ENCODE measurements at regions not wholly inside any gene's neighbourhood (a gene's known extent, or its start where the extent isn't known, plus 50 kb on each side); places are given as distances from the start of the nearest gene placed in this dataset.

DNA sequence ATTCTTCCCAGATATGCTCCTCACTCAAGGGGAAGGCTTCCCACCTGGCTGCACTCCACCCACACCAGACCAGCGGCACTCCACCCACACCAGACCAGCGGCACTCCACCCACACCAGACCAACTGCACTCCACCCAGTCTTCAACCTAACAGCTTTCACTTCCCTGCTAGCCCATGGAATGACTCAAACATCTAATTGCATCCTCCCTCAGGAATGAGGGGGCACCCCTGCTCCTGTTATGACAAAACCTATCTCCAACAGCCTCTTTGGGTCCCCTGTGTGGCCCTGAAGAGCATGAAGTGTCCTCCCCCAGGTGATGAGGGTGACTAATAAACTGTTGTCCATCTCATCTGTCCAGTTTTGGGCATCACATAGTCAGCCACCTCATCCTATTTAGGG, 556.6 kb upstream of the TUSC1 start:
- ChIA-PET POLR2A (no interaction called here), CTCF (no interaction called here)
- H3K9me3 ChIP-seq: no peaks in the 10 kb centered on the region
- H3K27me3 ChIP-seq (ENCODE audit: insufficient read depth): no peaks in the 10 kb centered on the region
- H3K4me1 ChIP-seq (ENCODE audit: control insufficient read depth in 1 of 2, insufficient read depth in 2 of 2, low read depth in 1 of 2, low read length in 1 of 2): no peaks in the 10 kb centered on the region; a peak in 1 of 4 replicates
- TF ChIP-seq SIN3A (IDR thresholded peaks at IDR 0.05; ENCODE audit: borderline replicate concordance, low read depth, low read length): no peak
- no peak for TF ChIP-seq RCOR1 (IDR thresholded peaks at IDR 0.05; ENCODE audit: low read length)
- no peak for DNase-seq
- no peaks in the 10 kb centered on the region for H3K36me3 ChIP-seq (replicated peaks in 1 of 2; ENCODE audit: control insufficient read depth in 1 of 2, insufficient read depth in 2 of 2, low read length in 1 of 2)
- 71% methylated on average over 2 of the region's 2 CpGs for WGBS (ENCODE audit: low lambda C conversion rate)
- no peak overlapping the region for H3K4me3 ChIP-seq (ENCODE audit: low read depth in 2 of 2, low read length in 1 of 2)
- no peak overlapping the region for H3K4me2 ChIP-seq
- no peak overlapping the region for H2AFZ ChIP-seq (ENCODE audit: low read depth)
- no peaks in the 10 kb centered on the region for H3K79me2 ChIP-seq (ENCODE audit: insufficient read depth)
- no peaks in the 10 kb centered on the region for H4K20me1 ChIP-seq (ENCODE audit: insufficient read depth)
- no peaks in the 10 kb centered on the region for H3F3A ChIP-seq (replicated peaks; ENCODE audit: insufficient read depth)
- H3K9me2 ChIP-seq: no peaks in the 10 kb centered on the region
- H3K27ac ChIP-seq (ENCODE audit: low read depth in 2 of 2, low read length in 1 of 2): no peak overlapping the region
- no peak overlapping the region for H3K9ac ChIP-seq

DNA sequence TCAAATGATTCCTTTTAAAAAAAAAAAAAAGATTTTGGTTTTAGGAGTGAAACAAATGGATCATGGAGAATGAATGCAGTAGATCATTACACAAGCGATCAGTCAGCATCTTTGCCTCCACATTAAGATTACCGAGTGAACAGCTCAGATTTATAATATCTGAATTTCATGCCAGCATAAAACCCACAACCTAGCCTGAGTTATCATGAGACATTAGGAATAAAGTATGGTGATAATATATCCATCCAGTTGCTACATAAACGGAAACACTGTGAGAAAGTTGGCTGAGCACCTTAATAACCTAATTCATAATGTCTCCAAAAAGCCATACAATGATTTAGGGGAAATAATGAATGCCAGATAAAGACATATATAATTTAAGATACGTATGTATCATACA, 553.1 kb upstream of the TUSC1 start:
- POLR2A ChIA-PET: no interaction called here
- H3K4me2 ChIP-seq: no peak overlapping the region
- no peak overlapping the region for H3K4me3 ChIP-seq (ENCODE audit: low read depth in 2 of 2, low read length in 1 of 2)
- no peak for TF ChIP-seq YY1 (IDR thresholded peaks at IDR 0.05; ENCODE audit: low read depth)
- TF ChIP-seq, protein P1, sequence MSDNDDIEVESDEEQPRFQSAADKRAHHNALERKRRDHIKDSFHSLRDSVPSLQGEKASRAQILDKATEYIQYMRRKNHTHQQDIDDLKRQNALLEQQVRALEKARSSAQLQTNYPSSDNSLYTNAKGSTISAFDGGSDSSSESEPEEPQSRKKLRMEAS (IDR thresholded peaks at IDR 0.05; ENCODE audit: low read depth): no peak
- TF ChIP-seq, protein P2, sequence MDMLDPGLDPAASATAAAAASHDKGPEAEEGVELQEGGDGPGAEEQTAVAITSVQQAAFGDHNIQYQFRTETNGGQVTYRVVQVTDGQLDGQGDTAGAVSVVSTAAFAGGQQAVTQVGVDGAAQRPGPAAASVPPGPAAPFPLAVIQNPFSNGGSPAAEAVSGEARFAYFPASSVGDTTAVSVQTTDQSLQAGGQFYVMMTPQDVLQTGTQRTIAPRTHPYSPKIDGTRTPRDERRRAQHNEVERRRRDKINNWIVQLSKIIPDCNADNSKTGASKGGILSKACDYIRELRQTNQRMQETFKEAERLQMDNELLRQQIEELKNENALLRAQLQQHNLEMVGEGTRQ (IDR thresholded peaks at IDR 0.05; ENCODE audit: borderline replicate concordance, low read depth, low read length): no peak
- TF ChIP-seq, protein P3, sequence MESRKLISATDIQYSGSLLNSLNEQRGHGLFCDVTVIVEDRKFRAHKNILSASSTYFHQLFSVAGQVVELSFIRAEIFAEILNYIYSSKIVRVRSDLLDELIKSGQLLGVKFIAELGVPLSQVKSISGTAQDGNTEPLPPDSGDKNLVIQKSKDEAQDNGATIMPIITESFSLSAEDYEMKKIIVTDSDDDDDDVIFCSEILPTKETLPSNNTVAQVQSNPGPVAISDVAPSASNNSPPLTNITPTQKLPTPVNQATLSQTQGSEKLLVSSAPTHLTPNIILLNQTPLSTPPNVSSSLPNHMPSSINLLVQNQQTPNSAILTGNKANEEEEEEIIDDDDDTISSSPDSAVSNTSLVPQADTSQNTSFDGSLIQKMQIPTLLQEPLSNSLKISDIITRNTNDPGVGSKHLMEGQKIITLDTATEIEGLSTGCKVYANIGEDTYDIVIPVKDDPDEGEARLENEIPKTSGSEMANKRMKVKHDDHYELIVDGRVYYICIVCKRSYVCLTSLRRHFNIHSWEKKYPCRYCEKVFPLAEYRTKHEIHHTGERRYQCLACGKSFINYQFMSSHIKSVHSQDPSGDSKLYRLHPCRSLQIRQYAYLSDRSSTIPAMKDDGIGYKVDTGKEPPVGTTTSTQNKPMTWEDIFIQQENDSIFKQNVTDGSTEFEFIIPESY (IDR thresholded peaks at IDR 0.05; ENCODE audit: borderline replicate concordance, low read depth): no peak
- no peak for TF ChIP-seq SMC3 (IDR thresholded peaks at IDR 0.05; ENCODE audit: low read depth, low read length)
- no peak for TF ChIP-seq JUND (IDR thresholded peaks at IDR 0.05)
- TF ChIP-seq, protein P4, sequence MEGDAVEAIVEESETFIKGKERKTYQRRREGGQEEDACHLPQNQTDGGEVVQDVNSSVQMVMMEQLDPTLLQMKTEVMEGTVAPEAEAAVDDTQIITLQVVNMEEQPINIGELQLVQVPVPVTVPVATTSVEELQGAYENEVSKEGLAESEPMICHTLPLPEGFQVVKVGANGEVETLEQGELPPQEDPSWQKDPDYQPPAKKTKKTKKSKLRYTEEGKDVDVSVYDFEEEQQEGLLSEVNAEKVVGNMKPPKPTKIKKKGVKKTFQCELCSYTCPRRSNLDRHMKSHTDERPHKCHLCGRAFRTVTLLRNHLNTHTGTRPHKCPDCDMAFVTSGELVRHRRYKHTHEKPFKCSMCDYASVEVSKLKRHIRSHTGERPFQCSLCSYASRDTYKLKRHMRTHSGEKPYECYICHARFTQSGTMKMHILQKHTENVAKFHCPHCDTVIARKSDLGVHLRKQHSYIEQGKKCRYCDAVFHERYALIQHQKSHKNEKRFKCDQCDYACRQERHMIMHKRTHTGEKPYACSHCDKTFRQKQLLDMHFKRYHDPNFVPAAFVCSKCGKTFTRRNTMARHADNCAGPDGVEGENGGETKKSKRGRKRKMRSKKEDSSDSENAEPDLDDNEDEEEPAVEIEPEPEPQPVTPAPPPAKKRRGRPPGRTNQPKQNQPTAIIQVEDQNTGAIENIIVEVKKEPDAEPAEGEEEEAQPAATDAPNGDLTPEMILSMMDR (IDR thresholded peaks at IDR 0.05): no peak
- no peak for TF ChIP-seq RAD21 (IDR thresholded peaks at IDR 0.05; ENCODE audit: low read length)
- TF ChIP-seq CHD2 (IDR thresholded peaks at IDR 0.05; ENCODE audit: low read length, partially characterized antibody): no peak
- no peaks in the 10 kb centered on the region for H3K36me3 ChIP-seq (replicated peaks in 1 of 2; ENCODE audit: control insufficient read depth in 1 of 2, insufficient read depth in 2 of 2, low read length in 1 of 2)
- no peaks in the 10 kb centered on the region for H3K4me1 ChIP-seq (ENCODE audit: control insufficient read depth in 1 of 2, insufficient read depth in 2 of 2, low read depth in 1 of 2, low read length in 1 of 2)
- no peak overlapping the region for H3K27ac ChIP-seq (ENCODE audit: low read depth in 2 of 2, low read length in 1 of 2)
- H2AFZ ChIP-seq (ENCODE audit: low read depth): no peak overlapping the region
- CTCF ChIA-PET: no interaction called here
- no peaks in the 10 kb centered on the region for H3K9me3 ChIP-seq
- no peaks in the 10 kb centered on the region for H3F3A ChIP-seq (replicated peaks; ENCODE audit: insufficient read depth)
- H3K27me3 ChIP-seq (ENCODE audit: insufficient read depth): no peaks in the 10 kb centered on the region
- no peak for DNase-seq
- no peak overlapping the region for H3K9ac ChIP-seq
- WGBS (ENCODE audit: low lambda C conversion rate): 78% methylated on average over 4 of the region's 4 CpGs
- H4K20me1 ChIP-seq (ENCODE audit: insufficient read depth): no peaks in the 10 kb centered on the region
- no peaks in the 10 kb centered on the region for H3K9me2 ChIP-seq
- H3K79me2 ChIP-seq (ENCODE audit: insufficient read depth): no peaks in the 10 kb centered on the region

All from SK-N-SH (cell line).